GM19452 (cell line): ENCODE measurements at regions not wholly inside any gene's neighbourhood (a gene's known extent, or its start where the extent isn't known, plus 50 kb on each side); places are given as distances from the start of the nearest gene placed in this dataset.

Experiments
- ATAC-seq: cut with Tn5 transposase; IDR thresholded peaks from one replicate; pipeline ENCODE4 v1.9.1; 2021; ENCODE audit not compliant: unreplicated experiment

DNA sequence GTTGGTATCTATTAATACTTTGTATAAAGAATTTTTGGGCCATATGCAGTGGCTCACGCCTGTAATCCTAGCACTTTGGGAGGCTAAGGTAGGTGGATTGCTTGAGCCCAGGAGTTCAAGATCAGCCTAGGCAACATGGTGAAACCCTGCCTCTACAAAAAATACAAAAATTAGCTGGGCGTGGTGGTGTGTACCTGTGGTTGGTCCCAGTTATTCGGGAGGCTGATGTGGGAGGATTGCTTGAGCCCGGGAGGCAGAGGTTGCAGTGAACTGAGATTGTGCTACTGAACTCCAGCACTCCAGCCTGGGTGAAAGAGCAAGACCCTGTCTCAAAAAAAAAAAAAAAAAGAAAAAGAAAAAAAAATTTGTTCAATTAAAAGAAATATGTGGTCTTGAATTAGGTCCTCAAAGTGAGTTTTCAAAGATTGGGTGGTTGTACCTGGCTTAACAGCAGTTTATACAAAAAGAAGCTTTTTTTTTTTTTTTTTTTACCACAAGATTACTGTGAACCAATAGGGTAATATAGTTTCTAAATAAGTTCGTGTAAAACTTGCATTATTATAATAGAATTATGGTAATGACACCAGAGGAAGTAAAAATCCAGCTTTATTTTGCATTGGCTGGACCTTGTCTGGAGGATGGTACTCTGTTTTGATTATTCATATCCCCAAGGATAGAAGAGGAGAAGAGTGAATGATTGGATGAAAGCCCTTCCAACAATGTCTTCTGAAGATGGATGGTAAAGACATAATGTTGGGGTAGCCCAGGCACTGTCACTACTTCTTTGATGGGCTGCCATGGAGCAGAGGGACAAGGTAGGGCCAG lies 210.3 kb downstream of the MYCN start:
- no peak for ATAC-seq

DNA sequence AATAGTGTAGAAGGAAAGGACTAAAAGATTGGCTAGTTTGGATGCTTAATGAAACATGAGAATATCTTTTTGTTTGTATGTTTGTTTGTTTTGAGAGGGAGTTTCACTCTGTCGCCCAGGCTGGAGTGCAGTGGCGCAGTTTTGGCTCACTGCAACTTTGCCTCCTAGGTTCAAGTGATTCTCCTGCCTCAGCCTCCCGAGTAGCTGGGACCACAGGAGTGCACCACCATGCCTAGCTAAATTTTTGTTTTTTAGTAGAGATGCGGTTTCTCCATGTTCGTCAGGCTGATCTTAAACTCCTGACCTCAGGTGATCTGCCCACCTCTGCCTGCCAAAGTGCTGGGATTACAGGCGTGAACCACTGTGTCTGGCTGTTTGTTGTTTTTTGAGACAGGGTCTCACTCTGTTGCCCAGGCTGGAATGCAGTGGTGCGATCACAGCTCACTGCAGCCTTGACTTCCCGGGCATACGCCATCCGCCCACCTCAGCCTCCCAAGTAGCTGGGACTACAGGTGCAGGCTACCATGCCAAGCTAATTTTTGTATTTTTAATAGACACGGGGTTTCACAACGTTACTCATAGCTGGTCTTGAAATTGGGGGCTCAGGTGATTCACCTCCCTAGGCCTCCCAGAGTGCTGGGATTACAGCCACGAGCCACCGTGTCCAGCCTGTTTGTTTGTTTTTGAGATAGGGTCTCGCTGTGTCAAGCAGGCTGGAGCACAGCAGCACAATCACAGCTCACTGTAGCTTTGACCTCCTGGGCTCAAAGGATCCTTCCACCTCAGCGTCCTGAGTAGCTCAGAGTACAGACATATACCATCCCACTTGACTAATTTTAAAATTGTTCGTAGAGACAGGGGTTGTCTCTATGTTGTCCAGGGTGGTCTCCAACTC lies 209.2 kb downstream of the MYCN start:
- ATAC-seq = no peak

DNA sequence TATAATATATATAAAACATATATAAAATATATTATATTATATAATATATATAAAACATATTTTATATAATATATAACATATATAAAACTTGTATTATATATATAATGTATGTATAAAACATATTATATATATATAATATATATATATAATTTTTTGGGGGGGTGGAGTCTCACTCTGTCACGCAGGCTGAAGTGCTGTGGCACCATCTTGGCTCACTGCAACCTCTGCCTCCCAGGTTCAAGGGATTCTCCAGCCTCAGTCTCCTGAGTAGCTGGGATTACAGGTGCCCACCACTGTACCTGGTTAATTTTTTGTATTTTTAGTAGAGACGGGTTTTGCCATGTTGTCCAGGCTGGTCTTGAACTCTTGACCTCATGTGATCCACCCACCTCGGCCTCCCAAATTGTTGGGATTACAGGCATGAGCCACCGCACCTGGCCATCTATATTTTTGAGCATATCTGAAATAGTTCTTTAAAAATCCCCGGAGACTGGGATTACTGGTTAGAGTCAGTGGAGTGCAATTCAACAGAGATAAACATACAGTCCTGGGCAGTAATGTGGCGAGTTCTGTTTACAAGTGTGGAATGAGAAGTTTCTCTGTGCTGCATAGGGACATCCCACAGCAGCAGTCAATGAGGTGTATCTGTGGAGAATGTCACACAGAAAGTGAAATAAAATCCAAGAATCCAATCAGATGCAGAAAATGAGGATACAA lies 208.4 kb downstream of the MYCN start:
- no peak for ATAC-seq

DNA sequence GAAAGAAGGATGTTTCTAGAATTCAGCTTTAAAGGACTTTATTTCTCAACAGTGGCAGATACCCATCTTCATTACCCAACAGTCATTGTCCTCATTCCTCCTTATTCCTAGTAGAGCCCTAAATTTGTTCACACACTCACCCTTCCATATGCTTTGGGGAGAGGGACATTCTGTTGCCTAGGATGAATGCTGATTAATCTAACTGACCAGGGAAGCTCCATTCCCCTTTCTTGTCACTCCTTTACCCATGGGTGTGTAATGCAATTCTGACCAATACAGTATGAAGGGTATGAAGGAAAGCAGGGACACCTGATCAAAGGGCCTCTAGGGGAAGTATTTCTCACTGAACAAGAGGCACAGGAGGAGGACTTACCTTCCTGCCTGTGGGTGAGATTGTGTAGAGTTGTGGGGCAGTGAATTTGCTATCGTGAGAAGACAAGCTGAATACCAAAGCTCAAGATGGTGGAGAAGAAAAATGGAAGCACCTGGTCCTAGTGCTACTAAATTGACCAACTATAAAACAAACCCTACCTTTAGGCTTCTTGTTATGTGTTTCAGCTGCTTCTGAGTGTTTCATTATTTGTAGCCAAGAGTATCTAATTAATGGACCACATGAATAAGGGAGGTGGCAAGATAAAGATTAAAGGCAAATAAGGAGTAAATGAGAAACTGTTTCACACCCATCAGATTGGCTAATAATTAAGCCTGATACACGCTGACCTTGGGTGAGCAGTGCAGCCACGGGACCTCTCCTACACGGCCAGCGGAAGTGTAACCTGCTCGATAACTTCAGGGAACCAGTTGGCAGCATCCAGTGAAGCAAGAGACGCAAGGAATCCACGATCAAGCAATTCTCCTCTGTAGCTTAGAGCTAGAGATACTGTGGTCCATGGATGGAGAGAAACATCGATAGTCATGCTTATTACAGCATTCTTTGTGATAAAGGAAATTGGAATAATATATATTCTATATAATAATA lies 202.3 kb downstream of the MYCN start:
- ATAC-seq = no peak

DNA sequence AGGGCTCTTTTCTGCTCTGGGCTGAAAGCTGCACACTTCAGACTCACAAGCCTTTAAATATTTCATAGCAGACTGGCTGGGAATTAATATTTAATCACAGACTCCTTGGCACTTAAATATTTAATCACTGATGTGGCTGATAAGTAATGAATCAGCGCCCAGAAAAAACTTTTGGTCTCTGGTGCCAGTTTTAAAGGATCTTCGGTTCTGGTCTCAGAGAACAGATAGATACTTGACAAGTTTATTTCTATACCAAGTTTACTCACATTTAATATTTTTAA lies 201.2 kb downstream of the MYCN start:
- ATAC-seq = no peak

DNA sequence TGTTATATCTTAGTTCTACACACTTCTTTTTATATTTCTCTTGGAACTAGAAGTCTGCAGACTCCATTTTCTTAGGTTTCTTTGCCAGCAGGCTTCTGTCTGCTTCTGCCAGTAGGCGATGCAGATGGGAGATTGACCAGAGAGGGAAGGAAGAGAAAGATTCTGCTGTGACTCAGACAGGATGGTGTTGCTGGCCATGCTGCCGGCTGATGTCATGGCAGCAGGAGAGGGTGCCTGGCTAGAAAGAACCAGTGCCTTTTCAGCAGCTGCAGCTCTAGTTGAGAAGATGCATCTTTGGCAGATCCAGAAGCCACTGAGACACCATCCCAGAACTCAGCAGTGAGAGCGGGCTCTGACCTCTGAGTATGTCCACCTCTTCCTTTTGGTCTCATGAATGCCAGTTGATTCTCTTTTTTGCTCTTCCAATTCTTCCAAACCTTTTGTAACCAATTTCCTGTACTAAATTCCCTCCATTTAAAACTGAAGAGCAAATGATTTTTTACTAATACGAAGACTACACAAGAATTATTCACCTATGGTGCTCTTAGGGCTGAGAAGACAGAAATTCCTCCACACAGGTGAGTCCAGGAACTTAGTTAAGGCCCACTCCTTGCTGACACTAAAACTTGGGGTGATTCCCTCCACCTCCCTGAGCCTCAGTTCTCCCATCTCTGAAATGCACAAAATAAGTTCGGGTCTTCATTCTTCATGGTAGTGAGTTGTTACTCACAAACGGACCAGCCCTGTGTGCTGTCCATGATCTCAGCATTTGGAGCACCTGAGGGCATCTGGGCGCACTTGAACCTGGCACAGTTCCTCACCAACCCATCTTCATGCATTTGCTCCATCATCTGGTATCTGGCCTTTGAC lies 200.7 kb downstream of the MYCN start:
- ATAC-seq = no peak

- no peak for ATAC-seq
Measured at GRCh38 chr2:16139663-16140615, 199.6 kb downstream of the MYCN start.

- ATAC-seq = no peak
Measured at GRCh38 chr2:16138811-16139662, 198.7 kb downstream of the MYCN start.

DNA sequence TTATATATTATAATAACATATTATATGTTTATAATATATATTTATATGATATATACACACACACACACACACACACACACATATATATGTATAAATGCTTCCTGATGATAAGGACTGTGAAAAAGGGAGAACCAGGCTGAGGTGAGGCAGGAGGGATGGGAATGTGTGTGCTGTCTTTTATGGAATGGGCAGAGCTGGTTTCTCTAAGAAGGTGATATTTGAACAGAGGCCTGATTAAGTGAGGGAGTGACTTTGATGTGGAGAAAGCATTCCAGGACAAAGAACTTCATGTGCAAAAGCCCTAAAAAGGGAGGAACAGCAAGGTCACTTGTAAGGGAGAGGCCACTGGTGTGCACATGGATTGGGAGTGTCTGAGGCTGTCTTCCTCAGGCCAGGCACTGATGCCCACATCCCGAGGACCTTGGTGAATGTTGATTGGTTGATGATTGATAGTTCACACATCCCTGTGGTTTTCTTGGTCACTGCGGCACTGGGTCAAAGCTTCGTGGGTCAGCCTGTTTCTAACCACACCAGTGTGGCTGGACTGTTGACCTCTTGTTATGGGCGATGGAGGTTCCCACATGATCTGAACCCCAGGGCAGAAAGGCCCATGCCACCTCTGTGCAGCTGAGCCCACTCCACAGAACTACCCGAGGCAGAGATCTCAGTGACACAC lies 196.9 kb downstream of the MYCN start:
- ATAC-seq = no peak

GRCh38 chr2:16136461-16137035 lies 196.2 kb downstream of the MYCN start:
- ATAC-seq = no peak

GRCh38 chr2:16135913-16136310 lies 195.6 kb downstream of the MYCN start:
- ATAC-seq = no peak

DNA sequence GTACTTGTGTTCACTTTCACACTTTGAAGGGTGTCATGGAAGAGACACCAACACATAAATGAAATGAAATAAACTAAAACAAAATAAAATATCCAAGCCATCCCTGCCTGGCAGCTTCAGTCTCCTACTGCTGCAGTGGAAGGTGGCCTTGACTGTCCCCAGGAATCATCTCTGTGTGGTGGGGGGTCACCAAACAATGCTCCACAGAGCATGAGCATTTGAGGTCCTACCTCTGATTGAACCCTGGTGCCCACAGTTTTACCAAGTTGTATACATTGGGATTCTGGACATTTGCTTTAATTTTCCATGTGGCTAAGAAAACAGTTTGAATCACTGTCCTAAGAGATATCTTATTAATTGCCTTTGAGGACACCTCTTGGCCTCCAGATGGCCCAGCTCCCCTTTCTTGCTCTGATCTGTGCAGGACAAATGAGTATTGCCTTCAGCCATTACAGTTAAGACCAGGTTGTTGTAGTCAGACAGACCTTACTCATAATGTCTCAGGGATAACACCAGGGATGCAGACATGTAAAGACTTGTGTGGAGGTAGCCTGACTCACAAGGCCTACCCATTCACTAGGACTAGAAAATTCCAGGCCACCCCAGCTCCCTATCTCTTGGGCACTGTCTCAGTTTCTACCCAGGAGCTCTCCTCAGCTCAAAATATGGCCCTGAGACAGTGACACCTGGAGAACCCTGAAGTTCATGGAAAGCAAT lies 195.0 kb downstream of the MYCN start:
- ATAC-seq = no peak

DNA sequence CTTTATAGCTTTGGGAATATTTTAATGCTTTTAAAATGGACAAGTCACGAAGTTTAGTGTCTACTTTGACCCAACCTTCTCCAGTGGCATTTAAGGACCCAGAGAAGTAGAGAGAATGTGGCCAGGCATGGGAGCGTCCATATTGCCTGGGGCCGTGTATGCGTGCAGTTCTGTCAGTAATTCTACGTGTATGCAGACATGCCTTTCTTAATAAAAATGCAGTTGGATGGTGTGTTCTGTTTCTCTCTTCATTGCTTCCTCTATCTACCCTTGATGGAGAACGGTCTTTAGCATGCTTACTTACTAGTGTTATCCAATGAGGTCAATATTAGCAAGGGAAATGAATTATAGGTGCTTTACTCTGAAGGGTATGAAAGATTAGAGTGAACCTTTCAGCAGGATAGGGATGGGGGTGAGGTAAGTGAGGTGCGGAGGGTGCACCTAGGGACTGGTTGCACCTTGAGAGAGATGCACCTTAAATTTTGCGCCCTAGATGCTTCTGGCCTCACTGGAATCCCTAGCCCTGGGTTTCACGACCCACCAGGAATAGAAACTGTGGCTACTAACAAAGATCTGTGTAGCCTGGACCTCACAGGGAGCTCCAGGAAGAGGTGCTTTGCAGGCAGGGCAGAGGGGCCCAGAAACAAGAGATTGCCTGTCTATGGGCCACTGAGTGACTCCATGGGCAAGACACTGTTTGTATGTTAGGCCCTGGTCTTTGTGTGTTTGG lies 194.3 kb downstream of the MYCN start:
- ATAC-seq = no peak

GRCh38 chr2:16130906-16131400 lies 190.6 kb downstream of the MYCN start:
- ATAC-seq = no peak

- no peak for ATAC-seq
Measured at GRCh38 chr2:16130541-16130880, 190.2 kb downstream of the MYCN start.
